ENCODE measurements at regions not wholly inside any gene's neighbourhood (a gene's known extent, or its start where the extent isn't known, plus 50 kb on each side); places are given as distances from the start of the nearest gene placed in this dataset.

GRCh38 chr5:67283988-67284487, 87.4 kb upstream of the CD180 start:
- intact Hi-C loops (cut with DNase I) = loop anchor here (2.0 kb wide), 1 partner anchor 15 kb away; no protein-coding TSS in a partner anchor
- DNase-seq = peak in 1 of 42 donors; percentile 38

- peak in 41 of 42 donors; percentile 19 to 90 (median 66) for DNase-seq
- intact Hi-C loops (cut with DNase I) = loop anchor here (2.0 kb wide), 1 partner anchor 15 kb away; no protein-coding TSS in a partner anchor
Observed at GRCh38 chr5:67283275-67283987, 86.8 kb upstream of the CD180 start.

- intact Hi-C loops (cut with DNase I) = loop anchor here (2.0 kb wide), 1 partner anchor 13 kb away; no protein-coding TSS in a partner anchor
- peak in 1 of 42 donors; percentile 8 for DNase-seq
Observed at GRCh38 chr5:67281874-67282273, 85.3 kb upstream of the CD180 start.

GRCh38 chr5:67273689-67274356, 77.2 kb upstream of the CD180 start:
- intact Hi-C loops (cut with DNase I) = no loop called here
- DNase-seq = peak in 2 of 42 donors; percentile 24 to 42

- intact Hi-C loops (cut with DNase I) = no loop called here
Observed at GRCh38 chr5:67272453-67273130, 76.0 kb upstream of the CD180 start.

GRCh38 chr5:67268231-67269021, 71.8 kb upstream of the CD180 start:
- DNase-seq = peak; percentile 25 to 93 (median 68)
- intact Hi-C loops (cut with DNase I) = loop anchor here (2.0 to 10.0 kb wide), 2 partner anchors 14 to 46 kb away; no protein-coding TSS in a partner anchor

More at GRCh38 chr5:67272453-67273130, 76.0 kb upstream of the CD180 start:
- DNase-seq = peak in 1 of 42 donors; percentile 37

GRCh38 chr5:67267512-67268216, 71.1 kb upstream of the CD180 start:
- intact Hi-C loops (cut with DNase I) = loop anchor here (2.0 to 10.0 kb wide), 2 partner anchors 15 to 47 kb away; no protein-coding TSS in a partner anchor
- peak in 6 of 42 donors; percentile 20 to 63 (median 40) for DNase-seq

- intact Hi-C loops (cut with DNase I) = loop anchor here (10.0 kb wide), 1 partner anchor 48 kb away; no protein-coding TSS in a partner anchor
- DNase-seq = peak in 1 of 42 donors; percentile 24
Observed at GRCh38 chr5:67266654-67267350, 70.2 kb upstream of the CD180 start.

- intact Hi-C loops (cut with DNase I) = loop anchor here (10.0 kb wide), 1 partner anchor 49 kb away; no protein-coding TSS in a partner anchor
- peak in 1 of 42 donors; percentile 39 for DNase-seq
Observed at GRCh38 chr5:67265951-67266350, 69.4 kb upstream of the CD180 start.

GRCh38 chr5:67263656-67264408, 67.2 kb upstream of the CD180 start:
- DNase-seq = peak in 1 of 42 donors; percentile 28
- intact Hi-C loops (cut with DNase I) = loop anchor here (10.0 kb wide), 1 partner anchor 51 kb away; no protein-coding TSS in a partner anchor

- peak in 1 of 42 donors; percentile 13 for DNase-seq
- intact Hi-C loops (cut with DNase I) = loop anchor here (10.0 kb wide), 1 partner anchor 52 kb away; no protein-coding TSS in a partner anchor
Observed at GRCh38 chr5:67262956-67263355, 66.4 kb upstream of the CD180 start.

GRCh38 chr5:67262206-67262605, 65.6 kb upstream of the CD180 start:
- peak in 1 of 42 donors; percentile 21 for DNase-seq
- intact Hi-C loops (cut with DNase I) = loop anchor here (10.0 kb wide), 1 partner anchor 53 kb away; no protein-coding TSS in a partner anchor

GRCh38 chr5:67259548-67260215, 63.1 kb upstream of the CD180 start:
- intact Hi-C loops (cut with DNase I) = loop anchor here (10.0 kb wide), 1 partner anchor 55 kb away; no protein-coding TSS in a partner anchor
- peak in 1 of 42 donors; percentile 20 for DNase-seq

GRCh38 chr5:67257500-67257899, 60.9 kb upstream of the CD180 start:
- intact Hi-C loops (cut with DNase I) = no loop called here
- no peak for DNase-seq

GRCh38 chr5:67257077-67257476, 60.5 kb upstream of the CD180 start:
- intact Hi-C loops (cut with DNase I) = no loop called here
- DNase-seq = no peak

GRCh38 chr5:67255881-67256280, 59.3 kb upstream of the CD180 start:
- no peak for DNase-seq
- intact Hi-C loops (cut with DNase I) = no loop called here

Measured in head of caudate nucleus (tissue), 42 donors.